ENCODE measurements at regions not wholly inside any gene's neighbourhood (a gene's known extent, or its start where the extent isn't known, plus 50 kb on each side); places are given as distances from the start of the nearest gene placed in this dataset.

DNA sequence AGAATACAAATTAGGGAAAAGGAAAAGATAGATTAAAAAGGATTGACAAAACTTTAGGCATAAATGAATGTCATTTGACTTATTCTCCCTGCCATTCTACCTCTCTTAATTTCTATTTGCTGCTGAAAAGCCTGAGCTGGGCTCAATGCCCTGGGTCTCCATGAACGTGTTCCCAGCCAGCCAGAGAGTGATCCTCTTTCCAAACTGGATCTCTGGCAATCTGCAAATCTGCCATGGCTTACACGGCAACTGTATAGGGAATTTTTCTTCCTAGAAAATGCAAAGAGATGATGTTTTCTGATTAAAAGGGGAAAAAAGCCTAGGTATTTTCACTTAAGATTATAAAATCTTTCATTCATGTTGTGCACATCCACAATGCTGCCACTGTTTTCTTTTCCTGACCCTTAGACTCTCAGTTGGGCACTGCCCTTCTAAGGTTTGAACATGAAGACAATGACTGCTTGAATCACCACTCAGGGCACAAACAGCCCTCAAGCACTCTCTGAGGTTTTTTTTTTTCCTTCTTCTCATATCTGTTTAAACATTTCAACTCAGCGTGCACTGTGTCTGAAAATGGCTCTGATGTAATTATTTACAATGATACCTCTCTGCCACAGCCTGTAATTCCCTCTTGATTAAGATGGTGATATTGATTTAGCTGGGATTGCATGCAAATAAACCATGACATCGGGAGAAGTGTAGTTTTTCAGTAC is 60.3 kb downstream of the DACT1 start:
- TF ChIP-seq, protein P1, sequence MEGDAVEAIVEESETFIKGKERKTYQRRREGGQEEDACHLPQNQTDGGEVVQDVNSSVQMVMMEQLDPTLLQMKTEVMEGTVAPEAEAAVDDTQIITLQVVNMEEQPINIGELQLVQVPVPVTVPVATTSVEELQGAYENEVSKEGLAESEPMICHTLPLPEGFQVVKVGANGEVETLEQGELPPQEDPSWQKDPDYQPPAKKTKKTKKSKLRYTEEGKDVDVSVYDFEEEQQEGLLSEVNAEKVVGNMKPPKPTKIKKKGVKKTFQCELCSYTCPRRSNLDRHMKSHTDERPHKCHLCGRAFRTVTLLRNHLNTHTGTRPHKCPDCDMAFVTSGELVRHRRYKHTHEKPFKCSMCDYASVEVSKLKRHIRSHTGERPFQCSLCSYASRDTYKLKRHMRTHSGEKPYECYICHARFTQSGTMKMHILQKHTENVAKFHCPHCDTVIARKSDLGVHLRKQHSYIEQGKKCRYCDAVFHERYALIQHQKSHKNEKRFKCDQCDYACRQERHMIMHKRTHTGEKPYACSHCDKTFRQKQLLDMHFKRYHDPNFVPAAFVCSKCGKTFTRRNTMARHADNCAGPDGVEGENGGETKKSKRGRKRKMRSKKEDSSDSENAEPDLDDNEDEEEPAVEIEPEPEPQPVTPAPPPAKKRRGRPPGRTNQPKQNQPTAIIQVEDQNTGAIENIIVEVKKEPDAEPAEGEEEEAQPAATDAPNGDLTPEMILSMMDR (IDR thresholded peaks at IDR 0.05; ENCODE audit: control extremely low read depth, extremely low read depth, low read depth, missing control alignments) = no peak
- no peak for DNase-seq (ENCODE audit: extremely low spot score)
- POLR2A ChIA-PET = no interaction called here
- CTCF ChIA-PET = interaction anchor here (1.2 kb wide), 1 partner anchor 36 kb away, joined by 3 read pairs; no protein-coding TSS in a partner anchor

DNA sequence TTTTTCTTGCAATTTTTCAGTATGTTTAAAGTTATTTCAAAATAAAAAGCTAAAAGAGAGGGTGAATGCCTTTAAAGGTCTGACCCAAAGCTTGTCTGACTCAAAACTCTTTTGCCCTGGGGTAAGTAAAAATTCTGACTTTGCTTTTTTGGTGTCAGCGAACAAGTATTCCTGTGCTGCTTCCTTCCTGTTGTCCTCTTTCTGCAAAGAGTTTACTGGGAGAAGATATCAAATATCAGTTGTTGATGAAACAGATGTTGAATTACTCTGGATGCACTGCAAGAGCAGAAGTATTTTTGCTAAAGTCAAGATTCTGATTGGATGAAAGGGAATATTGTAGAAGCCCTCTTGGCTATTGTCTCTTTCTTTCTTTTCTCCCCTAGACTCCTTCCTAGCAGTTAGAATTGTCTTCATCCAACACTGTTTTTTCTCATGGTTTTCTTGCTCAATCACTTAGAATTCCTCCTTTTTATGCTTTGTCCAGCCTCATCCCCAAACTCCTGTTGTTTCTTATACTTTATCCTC is 62.0 kb downstream of the DACT1 start:
- POLR2A ChIA-PET = no interaction called here
- DNase-seq (ENCODE audit: extremely low spot score) = no peak
- TF ChIP-seq, protein P1 (IDR thresholded peaks at IDR 0.05; ENCODE audit: control extremely low read depth, extremely low read depth, low read depth, missing control alignments) = no peak
- CTCF ChIA-PET = interaction anchor here (1.0 kb wide), 1 partner anchor 11 kb away, joined by 3 read pairs; no protein-coding TSS in a partner anchor

DNA sequence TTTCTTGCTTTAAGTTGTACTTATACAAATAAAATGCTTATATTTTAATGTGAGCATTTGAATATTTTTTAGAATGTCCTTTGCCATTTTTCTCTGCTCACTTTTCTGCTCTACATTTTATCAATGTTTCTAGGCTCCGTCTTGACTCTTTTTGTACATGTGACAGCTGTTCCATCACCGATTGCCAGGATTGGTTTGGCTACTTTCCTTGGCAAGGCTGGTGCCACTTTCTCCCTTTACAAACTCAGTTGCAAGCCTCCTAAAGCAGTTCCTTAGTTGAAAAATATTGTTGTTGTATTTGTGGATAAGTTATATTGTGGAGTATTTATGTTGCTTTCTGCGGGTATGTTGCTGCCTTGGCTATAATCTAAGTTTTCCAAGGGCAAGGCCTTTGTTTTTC is 63.4 kb downstream of the DACT1 start:
- ChIA-PET POLR2A (no interaction called here), CTCF (no interaction called here)
- DNase-seq (ENCODE audit: extremely low spot score) = no peak
- TF ChIP-seq, protein P1 (IDR thresholded peaks at IDR 0.05; ENCODE audit: control extremely low read depth, extremely low read depth, low read depth, missing control alignments) = no peak

DNA sequence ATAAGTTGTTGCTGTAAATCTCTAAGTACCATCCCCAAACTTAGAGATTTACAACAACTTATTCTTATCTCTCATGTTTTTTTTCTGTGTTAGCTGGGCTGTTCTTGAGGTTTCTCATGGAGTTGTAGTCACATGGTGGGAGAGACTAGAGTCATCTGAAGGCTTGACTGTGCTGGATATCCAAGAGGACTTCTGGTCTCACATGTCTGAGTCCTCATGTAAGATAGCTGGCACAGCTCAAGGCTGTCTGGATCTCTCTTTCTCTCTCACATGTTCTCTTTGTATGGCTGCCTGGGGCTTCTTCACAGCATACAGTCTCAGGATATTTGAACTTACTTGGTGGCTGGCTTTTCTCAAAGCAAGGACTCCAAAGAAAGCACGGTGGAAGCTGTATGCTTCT is 63.8 kb downstream of the DACT1 start:
- CTCF ChIA-PET = interaction anchor here (1.4 kb wide), 1 partner anchor 9 kb away, joined by 3 read pairs; no protein-coding TSS in a partner anchor
- POLR2A ChIA-PET = no interaction called here
- TF ChIP-seq, protein P1 (IDR thresholded peaks at IDR 0.05; ENCODE audit: control extremely low read depth, extremely low read depth, low read depth, missing control alignments) = no peak
- DNase-seq (ENCODE audit: extremely low spot score) = no peak

GRCh38 chr14:58702441-58703160 is 64.8 kb downstream of the DACT1 start:
- no peak for DNase-seq (ENCODE audit: extremely low spot score)
- TF ChIP-seq, protein P1 (IDR thresholded peaks at IDR 0.05; ENCODE audit: control extremely low read depth, extremely low read depth, low read depth, missing control alignments) = no peak
- POLR2A ChIA-PET = no interaction called here
- CTCF ChIA-PET = interaction anchor here (1.4 kb wide), 1 partner anchor 10 kb away, joined by 3 read pairs; no protein-coding TSS in a partner anchor

DNA sequence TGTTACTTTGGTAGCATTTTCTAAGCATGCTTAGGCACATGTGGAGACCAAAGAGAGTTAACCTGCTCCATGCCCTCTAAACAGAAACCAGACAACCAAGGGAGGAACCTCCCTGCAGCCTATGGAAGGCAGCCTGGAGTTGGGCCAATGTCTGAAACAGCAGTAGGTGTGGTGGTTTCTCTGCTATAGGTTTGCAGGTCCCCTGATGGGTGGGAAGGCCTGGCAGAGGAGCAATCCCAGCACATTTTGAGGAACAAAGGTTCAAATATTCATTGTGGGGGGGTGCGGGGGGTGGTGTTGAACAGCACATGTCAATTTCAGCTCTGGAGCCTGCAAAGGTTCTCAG is 65.4 kb downstream of the DACT1 start:
- POLR2A ChIA-PET = no interaction called here
- CTCF ChIA-PET = interaction anchor here (1.4 kb wide), 1 partner anchor 11 kb away, joined by 3 read pairs; no protein-coding TSS in a partner anchor
- TF ChIP-seq, protein P1 (IDR thresholded peaks at IDR 0.05; ENCODE audit: control extremely low read depth, extremely low read depth, low read depth, missing control alignments) = no peak

More for the DNA sequence above, 65.4 kb downstream of the DACT1 start:
- DNase-seq (ENCODE audit: extremely low spot score) = no peak
